Vagina (tissue), 2 donors: ENCODE measurements at regions not wholly inside any gene's neighbourhood (a gene's known extent, or its start where the extent isn't known, plus 50 kb on each side); places are given as distances from the start of the nearest gene placed in this dataset.

Experiments
- DNase-seq, 2 donors: peaks; one replicate each; pipeline ENCODE4 v3.0.0-alpha.2; 2017; ENCODE audit errors: extremely low spot score in 2 of 2
- H3K27ac ChIP-seq: fragments of 200-600 bp; sonication (generic); one replicate; pipeline ENCODE4 v1.5.1; 2019
- H3K27me3 ChIP-seq: fragments of 200-600 bp; sonication (generic); one replicate; pipeline ENCODE4 v1.5.1; 2019
- H3K36me3 ChIP-seq, 2 donors: fragments of 200-600 bp; sonication (generic); one replicate each; pipeline ENCODE4 v1.5.1; 2017 to 2019
- H3K4me1 ChIP-seq: fragments of 200-600 bp; sonication (generic); one replicate; pipeline ENCODE4 v1.5.1; 2019
- H3K4me3 ChIP-seq, 2 donors: fragments of 200-600 bp; sonication (generic); 1 replicate in 1 of 2; 2 replicates in 1 of 2; pipeline ENCODE4 v1.5.1; 2016 to 2019
- H3K9me3 ChIP-seq: fragments of 200-600 bp; sonication (generic); one replicate; pipeline ENCODE4 v1.5.1; 2019
- CTCF ChIP-seq, 3 experiments: fragments of 450-650 bp in 2 of 3; fragments of 200-600 bp in 1 of 3; sonication (generic) in 1 of 3; IDR thresholded peaks; one replicate each; pipeline ENCODE4 v1.5.1; 2017 to 2019; ENCODE audit warnings: antibody characterized with exemption in 3 of 3, mild to moderate bottlenecking in 2 of 3, moderate library complexity in 2 of 3
- POLR2A ChIP-seq, 2 donors: fragments of 450-650 bp; IDR thresholded peaks; one replicate each; pipeline ENCODE4 v1.6.1; 2017; ENCODE audit warnings: antibody characterized with exemption in 2 of 2, mild to moderate bottlenecking in 2 of 2, moderate library complexity in 2 of 2
- POLR2AphosphoS5 ChIP-seq, 2 donors: sonication (generic); formaldehyde crosslinking; IDR thresholded peaks; one replicate each; pipeline ENCODE4 v1.9.0; 2017; ENCODE audit warnings: antibody characterized with exemption in 2 of 2, mild to moderate bottlenecking in 2 of 2, low read depth in 1 of 2; ENCODE audit not compliant: insufficient read depth in 1 of 2
- intact Hi-C: fragments of 100-400 bp; cut with DNase I; formaldehyde crosslinking; loops from one replicate; pipeline ENCODE4 v1.15.1; 2023

GRCh38 chr11:70486731-70487130 lies 88.4 kb downstream of the CTTN start:
- no peaks in the 10 kb centered on the region for H3K27me3 ChIP-seq
- H3K4me3 ChIP-seq, result no peak overlapping the region
- TF ChIP-seq POLR2A (IDR thresholded peaks at IDR 0.05), result no peak
- no peak for TF ChIP-seq CTCF (IDR thresholded peaks at IDR 0.05)
- no peak for TF ChIP-seq POLR2AphosphoS5 (IDR thresholded peaks at IDR 0.05; ENCODE audit: insufficient read depth in 1 of 2, low read depth in 1 of 2)
- no peak overlapping the region for H3K27ac ChIP-seq
- intact Hi-C loops, result no loop called here
- DNase-seq, result no peak
- no peaks in the 10 kb centered on the region for H3K4me1 ChIP-seq
- no peaks in the 10 kb centered on the region for H3K9me3 ChIP-seq
- no peaks in the 10 kb centered on the region for H3K36me3 ChIP-seq

GRCh38 chr11:70487160-70487559 lies 88.8 kb downstream of the CTTN start:
- Histone ChIP-seq H3K27me3 (no peaks in the 10 kb centered on the region), H3K27ac (no peak overlapping the region), H3K36me3 (no peaks in the 10 kb centered on the region), H3K9me3 (no peaks in the 10 kb centered on the region), H3K4me1 (no peaks in the 10 kb centered on the region), H3K4me3 (no peak overlapping the region)
- intact Hi-C loops, result no loop called here
- DNase-seq, result no peak
- TF ChIP-seq POLR2AphosphoS5 (IDR thresholded peaks at IDR 0.05; ENCODE audit: insufficient read depth in 1 of 2, low read depth in 1 of 2), result no peak
- no peak for TF ChIP-seq CTCF (IDR thresholded peaks at IDR 0.05)
- TF ChIP-seq POLR2A (IDR thresholded peaks at IDR 0.05), result no peak

- H3K27ac ChIP-seq, result no peak overlapping the region
- intact Hi-C loops, result no loop called here
- H3K4me1 ChIP-seq, result no peaks in the 10 kb centered on the region
- no peaks in the 10 kb centered on the region for H3K27me3 ChIP-seq
- no peak for DNase-seq
- no peak overlapping the region for H3K4me3 ChIP-seq
- no peaks in the 10 kb centered on the region for H3K9me3 ChIP-seq
- TF ChIP-seq POLR2AphosphoS5 (IDR thresholded peaks at IDR 0.05; ENCODE audit: insufficient read depth in 1 of 2, low read depth in 1 of 2), result no peak
- no peak for TF ChIP-seq CTCF (IDR thresholded peaks at IDR 0.05)
- TF ChIP-seq POLR2A (IDR thresholded peaks at IDR 0.05), result no peak
- no peaks in the 10 kb centered on the region for H3K36me3 ChIP-seq
These were observed 89.4 kb downstream of the CTTN start for GRCh38 chr11:70487756-70488155.

DNA sequence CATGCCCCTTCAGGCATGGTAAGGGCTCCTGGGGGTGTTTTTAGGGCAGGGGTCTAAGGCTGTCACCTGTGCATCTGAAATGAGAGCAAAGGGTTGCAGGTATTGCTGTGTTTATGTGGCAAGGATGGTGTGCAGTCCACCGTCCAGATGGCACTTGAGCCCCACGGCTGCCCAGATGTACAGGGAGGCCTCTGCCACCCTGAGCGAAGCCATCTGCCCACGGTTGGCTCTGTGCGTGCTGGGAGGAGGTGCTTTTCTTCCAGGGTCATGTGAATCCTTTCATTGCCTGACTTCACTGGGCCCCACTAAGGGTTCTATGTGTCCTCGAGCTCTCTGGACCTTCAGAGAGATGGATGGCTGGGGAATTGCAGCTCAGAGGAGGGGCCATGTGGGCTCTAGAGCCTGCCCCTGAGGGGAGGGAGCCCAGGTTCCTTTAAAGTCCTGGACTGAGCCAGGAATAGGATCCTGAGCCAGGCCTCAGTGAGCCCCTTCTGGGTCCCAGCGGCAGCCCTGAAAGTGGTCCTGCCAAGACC lies 89.9 kb downstream of the CTTN start:
- Histone ChIP-seq H3K4me3 (no peak overlapping the region), H3K27me3 (no peaks in the 10 kb centered on the region), H3K9me3 (no peaks in the 10 kb centered on the region), H3K36me3 (no peaks in the 10 kb centered on the region), H3K27ac (no peak overlapping the region), H3K4me1 (no peaks in the 10 kb centered on the region)
- DNase-seq, result no peak
- TF ChIP-seq CTCF (IDR thresholded peaks at IDR 0.05) (no peak), POLR2AphosphoS5 (IDR thresholded peaks at IDR 0.05; ENCODE audit: insufficient read depth in 1 of 2, low read depth in 1 of 2) (no peak), POLR2A (IDR thresholded peaks at IDR 0.05) (no peak)
- intact Hi-C loops, result no loop called here

DNA sequence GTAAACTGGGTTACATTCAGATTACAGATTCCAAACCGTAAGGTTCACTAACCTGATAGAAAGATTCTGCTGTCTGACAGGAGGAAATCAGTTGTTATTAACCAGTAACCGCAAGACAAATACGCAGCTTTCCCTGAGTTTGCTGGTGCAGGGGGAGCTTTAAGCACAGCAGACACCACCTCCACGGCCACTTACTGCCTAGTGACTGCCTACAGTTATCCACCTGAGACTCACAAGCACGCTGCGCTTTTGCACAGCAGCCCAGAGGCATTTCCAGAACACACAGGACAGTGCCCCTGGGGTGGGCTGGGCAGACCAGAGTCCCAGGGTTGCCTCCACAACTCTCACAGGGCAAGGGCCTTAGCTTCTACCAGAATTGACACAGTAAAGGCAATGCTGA lies 90.9 kb downstream of the CTTN start:
- Histone ChIP-seq H3K9me3 (no peaks in the 10 kb centered on the region), H3K36me3 (no peaks in the 10 kb centered on the region), H3K4me1 (no peaks in the 10 kb centered on the region), H3K27ac (no peak overlapping the region), H3K4me3 (no peak overlapping the region), H3K27me3 (no peaks in the 10 kb centered on the region)
- no peak for DNase-seq
- intact Hi-C loops, result no loop called here
- TF ChIP-seq POLR2A (IDR thresholded peaks at IDR 0.05) (no peak), POLR2AphosphoS5 (IDR thresholded peaks at IDR 0.05; ENCODE audit: insufficient read depth in 1 of 2, low read depth in 1 of 2) (no peak), CTCF (IDR thresholded peaks at IDR 0.05) (no peak)
